Activated CD8-positive, alpha-beta T cell treated with anti-CD3 and anti-CD28 coated beads for 36 hours (primary cell): ENCODE measurements at regions not wholly inside any gene's neighbourhood (a gene's known extent, or its start where the extent isn't known, plus 50 kb on each side); places are given as distances from the start of the nearest gene placed in this dataset.
A peak's percentile ranks its signal among the peaks of the same experiment; 100 is the strongest.

ENCODE experiments used
- ATAC-seq: fragments of 200-7000 bp; cut with Tn5 transposase; one replicate; pipeline ENCODE4 v1.10.0; 2021; ENCODE audit warnings: mild to moderate bottlenecking, moderate library complexity
- CTCF ChIA-PET: fragments of 350-600 bp; sonication (Branson Sonifier 250); formaldehyde crosslinking; loops from one replicate; lab custom pipeline; 2021; ENCODE audit warnings: antibody characterized with exemption; lab: Charles Lee
- POLR2A ChIA-PET: fragments of 350-600 bp; sonication (Branson Sonifier 250); formaldehyde crosslinking; loops from one replicate; lab custom pipeline; 2021; ENCODE audit warnings: antibody characterized with exemption; lab: Charles Lee
- DNase-seq: peaks from one replicate; pipeline ENCODE4 v3.0.0-alpha.2; 2020
- H3K27ac Mint-ChIP-seq: one replicate; pipeline ENCODE4 v1.8.0; 2021; ENCODE audit warnings: mild to moderate bottlenecking, mixed read lengths
- H3K27me3 Mint-ChIP-seq: one replicate; pipeline ENCODE4 v1.8.0; 2021; ENCODE audit warnings: mixed read lengths
- H3K36me3 Mint-ChIP-seq: one replicate; pipeline ENCODE4 v1.8.0; 2021; ENCODE audit warnings: low read depth, mixed read lengths
- H3K4me1 Mint-ChIP-seq: one replicate; pipeline ENCODE4 v1.8.0; 2021; ENCODE audit warnings: low read depth, mixed read lengths
- H3K4me3 Mint-ChIP-seq: one replicate; pipeline ENCODE4 v1.8.0; 2021; ENCODE audit warnings: mild to moderate bottlenecking, moderate library complexity, mixed read lengths
- H3K9me3 Mint-ChIP-seq: one replicate; pipeline ENCODE4 v1.8.0; 2021; ENCODE audit warnings: mixed read lengths
- CTCF ChIP-seq: fragments of 200-600 bp; IDR thresholded peaks from one replicate; pipeline ENCODE4 v1.8.0; 2022; ENCODE audit warnings: antibody characterized with exemption, mild to moderate bottlenecking
- intact Hi-C: fragments of 100-400 bp; cut with micrococcal nuclease; formaldehyde crosslinking; loops from one replicate; pipeline ENCODE4 v1.10.0; 2022

DNA sequence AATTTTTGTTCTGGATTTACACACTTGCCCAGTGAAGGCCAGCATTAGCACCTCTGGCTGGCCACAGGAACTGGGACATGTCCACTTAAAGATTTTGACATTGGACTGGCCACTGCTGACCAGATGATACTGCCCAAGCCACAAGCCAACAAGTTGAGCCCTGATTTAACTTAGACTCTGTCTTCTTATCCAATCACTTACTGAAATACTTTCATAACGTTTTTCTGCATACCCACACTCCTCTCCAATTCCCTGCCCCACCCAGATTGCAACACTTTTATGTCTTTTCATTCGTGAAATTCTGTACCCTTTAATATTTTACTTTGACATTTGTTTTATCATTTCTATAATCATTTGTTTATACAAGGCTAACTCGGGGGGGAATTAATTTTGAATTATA, 170.3 kb upstream of the TAB2 start:
- ChIA-PET POLR2A (interaction anchor here (0.5 to 1.2 kb wide), 2 partner anchors 9 to 62 kb away, joined by 4 read pairs; no protein-coding TSS in a partner anchor), CTCF (interaction anchor here (1.0 to 1.5 kb wide), 4 partner anchors 16 to 280 kb away, joined by 3 to 4 read pairs (median 3); no protein-coding TSS in a partner anchor)
- H3K36me3 Mint-ChIP-seq: peaks cover 52% of the 10 kb centered on the region
- H3K4me1 Mint-ChIP-seq: peaks cover 63% of the 10 kb centered on the region
- ATAC-seq (no peak), DNase-seq (no peak)
- TF ChIP-seq CTCF: no peak
- no peaks in the 10 kb centered on the region for H3K27me3 Mint-ChIP-seq
- peak overlapping the region; percentile 49 for H3K27ac Mint-ChIP-seq
- intact Hi-C loops: loop anchor here (5.0 kb wide), 1 partner anchor 115 kb away; no protein-coding TSS in a partner anchor
- no peak overlapping the region for H3K4me3 Mint-ChIP-seq
- H3K9me3 Mint-ChIP-seq: peaks cover 32% of the 10 kb centered on the region

GRCh38 chr6:149147938-149148718, 169.4 kb upstream of the TAB2 start:
- TF ChIP-seq CTCF: no peak
- no peak for DNase-seq
- H3K4me1 Mint-ChIP-seq: peaks cover 66% of the 10 kb centered on the region

DNA sequence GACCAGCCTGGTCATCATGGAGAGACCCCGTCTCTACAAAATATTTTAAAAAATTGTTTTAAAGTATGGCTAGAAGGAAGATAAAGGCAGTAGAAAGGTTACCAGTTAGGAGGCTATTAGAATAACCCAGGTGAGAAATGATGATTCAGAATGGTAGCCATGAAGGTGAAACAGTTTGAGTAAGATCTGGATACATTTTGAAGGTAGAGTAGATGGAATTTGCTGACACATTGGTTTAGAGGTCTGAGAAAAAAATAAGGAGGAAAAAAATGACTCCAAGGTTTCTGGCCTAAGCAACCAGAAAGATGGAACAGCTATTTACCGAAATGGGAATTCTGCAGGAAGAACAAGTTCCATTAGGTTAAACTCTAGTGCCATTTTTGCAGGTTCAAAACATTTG, 167.9 kb upstream of the TAB2 start:
- ATAC-seq (no peak), DNase-seq (no peak)
- Mint-ChIP-seq H3K27me3 (no peaks in the 10 kb centered on the region), H3K9me3 (peaks cover 27% of the 10 kb centered on the region), H3K36me3 (peaks cover 45% of the 10 kb centered on the region), H3K27ac (peak overlapping the region; percentile 85), H3K4me1 (peaks cover 81% of the 10 kb centered on the region), H3K4me3 (no peak overlapping the region)
- ChIA-PET POLR2A (interaction anchor here (0.6 kb wide), 1 partner anchor 8 kb away, joined by 5 read pairs; no protein-coding TSS in a partner anchor), CTCF (interaction anchor here (1.3 kb wide), 1 partner anchor 14 kb away, joined by 4 read pairs; no protein-coding TSS in a partner anchor)
- no peak for TF ChIP-seq CTCF
- intact Hi-C loops: loop anchor here (5.0 kb wide), 1 partner anchor 117 kb away; no protein-coding TSS in a partner anchor

More at GRCh38 chr6:149147938-149148718, 169.4 kb upstream of the TAB2 start:
- Mint-ChIP-seq H3K36me3 (peaks cover 47% of the 10 kb centered on the region), H3K9me3 (peaks cover 30% of the 10 kb centered on the region), H3K27me3 (no peaks in the 10 kb centered on the region), H3K4me3 (peak overlapping the region; percentile 11), H3K27ac (peak overlapping the region; percentile 85)
- intact Hi-C loops: loop anchor here (5.0 kb wide), 1 partner anchor 116 kb away; no protein-coding TSS in a partner anchor
- ChIA-PET POLR2A (interaction anchor here (1.0 to 1.7 kb wide), 4 partner anchors 8 to 170 kb away, joined by 3 to 10 read pairs (median 4); partner anchors contain the start of gene TAB2), CTCF (interaction anchor here (1.0 to 1.5 kb wide), 5 partner anchors 10 to 280 kb away, joined by 3 to 4 read pairs (median 3); no protein-coding TSS in a partner anchor)
- peak; percentile 66 for ATAC-seq

- Mint-ChIP-seq H3K4me1 (peaks cover 86% of the 10 kb centered on the region), H3K27me3 (no peaks in the 10 kb centered on the region), H3K9me3 (peaks cover 32% of the 10 kb centered on the region), H3K36me3 (peaks cover 49% of the 10 kb centered on the region), H3K4me3 (peak overlapping the region; percentile 29), H3K27ac (peak overlapping the region; percentile 43)
- DNase-seq (no peak), ATAC-seq (no peak)
- intact Hi-C loops: no loop called here
- ChIA-PET CTCF (interaction anchor here (0.5 to 1.3 kb wide), 3 partner anchors 10 to 188 kb away, joined by 3 to 4 read pairs (median 4); no protein-coding TSS in a partner anchor), POLR2A (interaction anchor here (1.1 to 1.2 kb wide), 3 partner anchors 14 to 118 kb away, joined by 3 to 5 read pairs (median 5); no protein-coding TSS in a partner anchor)
- TF ChIP-seq CTCF: no peak
These were observed 167.2 kb upstream of the TAB2 start for GRCh38 chr6:149150301-149150700.
